ENCODE measurements at regions not wholly inside any gene's neighbourhood (a gene's known extent, or its start where the extent isn't known, plus 50 kb on each side); places are given as distances from the start of the nearest gene placed in this dataset.

DNA sequence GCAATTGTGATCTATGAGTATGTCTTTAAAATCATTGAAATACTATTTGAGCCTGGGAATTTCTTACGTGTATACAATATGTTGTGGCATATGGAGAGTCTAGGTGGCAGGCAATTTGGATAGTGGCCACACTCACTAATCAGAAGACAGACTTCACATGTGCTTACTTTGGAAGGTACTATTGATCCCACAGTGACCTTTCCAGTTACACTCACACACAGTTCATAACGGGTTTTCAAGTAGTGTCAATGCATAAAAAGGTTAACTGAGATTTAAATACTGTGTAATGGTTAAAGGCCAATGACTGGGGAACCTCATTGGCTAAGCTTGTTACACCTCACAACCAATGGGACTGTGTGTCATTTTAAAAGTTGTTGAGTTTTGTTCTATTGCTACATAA is 783.2 kb downstream of the RPA4 start:
- DNase-seq: no peak

DNA sequence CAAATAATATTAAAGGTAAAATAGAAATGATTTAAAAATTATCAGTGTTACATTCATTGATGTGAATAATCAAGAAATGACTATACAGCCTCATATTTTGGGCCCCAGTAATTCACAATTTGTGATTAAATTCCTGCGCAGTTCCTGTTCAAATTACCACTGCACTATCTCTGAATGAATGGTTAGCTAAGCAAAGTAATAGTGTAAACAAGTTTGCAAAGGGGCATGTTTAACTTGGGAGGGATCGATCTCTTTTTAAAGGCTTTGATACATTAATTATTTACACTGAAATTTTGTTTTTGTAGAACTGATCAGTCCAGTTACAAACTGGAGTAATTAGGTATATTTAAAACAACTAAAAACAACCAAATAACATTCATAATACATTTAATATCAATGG is 784.4 kb downstream of the RPA4 start:
- no peak for DNase-seq

DNA sequence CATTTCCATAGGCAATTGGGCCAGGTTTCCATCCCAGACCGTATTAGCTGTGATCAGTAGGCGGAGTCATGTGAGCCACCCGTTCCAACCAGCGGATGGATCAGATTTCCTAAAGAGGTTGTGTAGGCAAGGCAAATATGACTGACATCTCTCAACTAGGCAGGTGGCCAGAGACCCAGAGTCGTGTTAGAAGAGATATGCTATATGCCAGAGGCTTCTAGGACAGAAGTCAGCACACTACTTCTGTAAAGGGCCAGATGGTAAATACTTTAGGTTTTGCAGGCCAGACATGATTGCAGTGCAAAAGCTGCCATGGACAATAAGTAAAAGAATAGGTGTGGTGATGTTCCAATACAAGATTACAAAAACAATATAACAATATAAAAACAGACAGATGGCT is 788.4 kb downstream of the RPA4 start:
- peak; percentile 71 for DNase-seq

DNA sequence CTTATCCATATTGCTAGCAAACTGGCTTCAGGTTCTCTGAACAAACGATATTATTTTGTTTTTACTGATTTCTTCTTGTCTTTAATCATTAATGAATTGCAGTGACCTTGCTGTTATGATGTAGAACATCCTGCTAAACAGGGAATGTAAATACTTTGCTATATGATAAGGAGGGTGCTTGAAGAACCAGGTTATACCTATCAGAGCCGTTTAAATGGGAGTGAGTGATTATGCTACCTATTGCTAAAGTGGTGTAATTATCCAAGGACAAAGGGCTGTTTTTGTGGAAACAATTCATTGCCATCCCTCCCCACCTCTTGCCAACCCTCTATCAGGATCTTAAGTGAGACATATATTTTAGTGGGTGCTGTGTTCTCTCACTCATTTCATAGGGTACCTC is 788.9 kb downstream of the RPA4 start:
- no peak for DNase-seq

DNA sequence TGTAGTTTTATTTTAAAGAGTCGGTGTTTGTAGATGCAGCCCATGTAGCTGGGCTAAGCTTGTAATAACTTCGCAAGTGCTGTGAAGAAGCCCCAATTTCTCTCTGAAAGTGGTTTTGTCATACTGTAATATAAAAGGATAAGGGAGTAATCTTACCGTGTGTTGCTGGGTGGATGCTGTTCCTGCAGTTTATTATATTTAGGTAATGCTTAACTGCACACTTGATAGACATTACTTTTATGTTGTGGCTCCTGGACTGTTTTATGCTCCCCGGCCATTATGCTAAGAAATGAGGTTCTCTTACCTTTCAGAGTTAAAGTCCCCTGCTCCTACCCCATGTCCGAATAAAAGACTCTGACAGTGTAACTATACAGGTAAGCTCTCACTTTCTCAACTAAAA is 789.4 kb downstream of the RPA4 start:
- DNase-seq: no peak

DNA sequence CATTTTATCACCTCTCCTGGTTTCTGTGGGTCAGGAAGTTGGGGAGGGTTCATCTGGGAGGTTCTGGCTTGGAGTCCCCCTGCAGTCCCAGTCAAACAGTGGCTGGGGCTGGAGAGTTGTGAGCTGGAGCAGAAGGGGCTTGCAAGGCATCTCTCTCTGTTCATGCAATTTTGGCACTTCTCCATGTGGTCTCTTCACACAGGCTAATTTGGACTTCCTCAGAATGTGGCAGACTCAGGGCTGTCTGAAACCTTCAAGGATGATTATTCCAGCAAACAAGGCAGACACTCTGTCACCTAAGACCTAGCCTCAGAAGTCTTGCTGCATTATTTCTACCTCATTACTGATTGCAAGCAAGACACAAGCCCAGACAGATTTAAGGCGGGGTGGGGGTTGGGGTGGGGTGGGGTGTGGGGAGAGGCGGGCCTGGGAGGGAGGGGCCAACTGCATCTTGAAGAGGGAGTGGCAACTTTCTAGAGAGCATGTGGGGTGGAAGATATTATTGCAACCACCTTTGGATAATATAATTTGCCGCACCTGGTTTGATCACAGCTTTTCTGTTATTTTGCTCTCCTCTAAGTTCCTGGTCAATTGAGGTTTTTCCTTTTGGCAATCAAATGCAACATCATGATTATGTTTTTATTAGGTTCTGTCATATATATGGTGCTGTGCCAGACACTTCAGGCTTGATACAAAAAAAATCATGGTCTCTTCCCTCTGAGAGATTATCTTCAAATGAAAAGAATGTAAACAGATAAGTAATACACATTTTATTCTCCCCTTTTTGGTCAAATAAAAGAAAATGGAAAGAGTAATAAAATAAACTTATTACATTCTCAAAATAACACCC is 799.5 kb downstream of the RPA4 start:
- peak; percentile 12 for DNase-seq

DNA sequence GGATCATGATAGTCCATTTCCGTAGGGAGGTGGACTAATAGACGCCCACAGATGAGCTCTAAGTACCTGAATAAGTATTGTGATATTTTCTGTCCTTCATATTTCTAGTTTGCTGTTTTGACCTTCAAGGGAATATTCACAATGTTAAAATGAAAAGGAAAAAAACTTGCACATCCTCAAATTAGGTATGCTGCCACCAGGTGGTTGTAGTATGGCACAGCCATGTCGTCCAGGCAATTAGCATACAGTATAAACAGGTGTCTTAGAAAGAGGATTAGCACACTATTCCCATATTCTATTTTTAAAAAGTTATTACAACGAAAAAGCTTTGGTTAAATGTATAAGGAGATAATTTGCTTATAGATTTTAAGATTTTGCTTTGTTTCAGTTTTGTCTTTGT is 802.0 kb downstream of the RPA4 start:
- peak; percentile 26 for DNase-seq

DNA sequence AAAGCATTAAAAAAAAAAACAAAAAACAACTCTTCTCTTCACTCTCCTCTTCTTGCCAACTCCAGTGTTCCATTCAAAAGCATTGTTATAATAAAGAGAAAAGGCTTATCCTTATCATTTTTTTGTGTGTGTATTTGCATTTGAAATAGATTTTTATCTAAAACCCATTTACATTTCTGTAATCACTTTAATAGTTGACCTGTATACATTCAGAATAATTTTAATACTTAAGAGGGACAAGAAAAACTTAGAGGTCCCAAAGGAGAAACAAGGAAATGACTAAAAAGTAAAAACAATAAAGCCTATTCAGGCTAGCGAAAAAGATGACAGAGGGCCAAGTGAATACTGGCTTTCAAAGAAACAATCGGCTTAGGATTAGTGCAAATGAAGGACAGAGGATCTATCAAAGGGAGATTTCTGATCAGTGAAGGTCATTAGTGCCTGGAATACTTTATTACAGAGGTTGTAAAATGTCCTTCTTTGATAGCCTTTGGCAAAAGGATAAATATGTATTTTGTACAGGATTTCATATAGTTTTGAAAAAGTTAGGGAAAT is 808.3 kb downstream of the RPA4 start:
- no peak for DNase-seq

DNA sequence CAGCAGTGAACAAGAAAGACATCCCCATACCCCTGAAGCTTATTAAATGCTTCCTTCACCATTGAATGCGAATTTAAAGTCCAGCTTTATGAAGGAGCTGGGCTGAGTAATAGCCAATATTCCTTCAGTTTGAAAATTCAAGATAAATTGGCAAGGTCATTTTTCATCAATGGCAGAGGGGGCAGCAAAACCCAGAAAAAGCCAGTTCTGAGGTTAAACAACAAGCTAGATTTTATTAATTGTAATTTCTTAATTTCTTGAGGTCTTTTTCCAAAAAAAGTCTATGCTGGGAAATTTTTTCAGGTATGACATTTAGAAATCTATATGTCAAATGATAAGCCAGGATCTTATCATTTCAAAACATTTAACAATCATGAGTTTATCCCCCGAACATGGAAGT is 808.9 kb downstream of the RPA4 start:
- no peak for DNase-seq

DNA sequence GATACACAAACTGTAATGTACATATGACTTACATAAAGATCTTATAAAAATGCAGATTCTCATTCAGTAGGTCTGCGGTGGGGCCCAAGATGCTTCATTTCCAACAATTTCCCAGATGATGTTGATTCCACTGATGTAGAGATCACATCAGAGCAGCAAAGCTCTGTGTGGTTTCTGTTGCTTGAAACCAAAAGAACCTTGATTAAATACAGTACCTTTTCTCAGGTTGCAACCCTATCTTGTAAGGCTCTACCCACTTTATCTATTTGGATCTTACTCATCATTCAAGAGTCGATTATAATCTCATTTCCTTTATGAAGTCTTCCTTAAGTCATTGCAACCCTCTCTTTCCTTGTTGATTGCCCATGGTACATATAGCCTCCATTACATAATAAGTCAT is 816.8 kb downstream of the RPA4 start:
- DNase-seq: no peak

DNA sequence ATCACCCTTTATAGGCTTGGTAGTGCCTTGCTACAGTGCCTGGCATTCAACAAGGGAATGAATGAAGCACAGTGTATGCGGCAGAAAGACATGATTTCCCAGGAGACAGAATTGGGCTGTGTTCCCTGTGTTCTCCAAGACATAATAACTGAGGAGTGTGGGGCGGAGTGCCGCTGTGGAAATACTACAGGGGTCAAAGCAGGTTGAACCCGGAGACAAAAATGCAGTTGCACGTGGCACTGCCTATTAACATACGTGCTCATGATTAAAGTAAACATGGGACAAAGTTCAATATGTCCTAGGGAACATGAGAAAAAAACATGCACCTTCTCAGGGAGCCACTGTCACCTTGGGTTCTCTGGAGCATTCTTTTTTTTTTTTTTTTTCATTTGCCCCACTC is 820.8 kb downstream of the RPA4 start:
- no peak for DNase-seq

DNA sequence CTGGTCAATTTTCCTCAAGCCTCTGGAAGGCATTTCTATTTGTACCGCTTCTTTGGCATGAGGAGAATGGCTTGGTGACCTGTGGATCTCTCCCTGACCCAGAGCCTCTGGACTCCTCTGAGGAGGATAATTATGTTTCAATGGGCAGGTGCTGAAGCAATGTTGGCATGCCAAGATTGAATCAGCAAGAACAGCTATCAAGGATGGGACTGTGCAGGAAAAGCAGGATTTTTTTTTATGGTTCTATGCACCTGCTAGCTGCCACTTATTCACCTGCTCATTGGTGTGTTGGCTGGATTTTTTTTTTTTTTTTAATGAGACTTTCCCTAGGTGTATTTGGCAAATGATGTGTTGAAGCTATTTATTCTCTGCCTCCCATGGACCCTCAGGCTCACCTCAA is 821.2 kb downstream of the RPA4 start:
- DNase-seq: no peak

DNA sequence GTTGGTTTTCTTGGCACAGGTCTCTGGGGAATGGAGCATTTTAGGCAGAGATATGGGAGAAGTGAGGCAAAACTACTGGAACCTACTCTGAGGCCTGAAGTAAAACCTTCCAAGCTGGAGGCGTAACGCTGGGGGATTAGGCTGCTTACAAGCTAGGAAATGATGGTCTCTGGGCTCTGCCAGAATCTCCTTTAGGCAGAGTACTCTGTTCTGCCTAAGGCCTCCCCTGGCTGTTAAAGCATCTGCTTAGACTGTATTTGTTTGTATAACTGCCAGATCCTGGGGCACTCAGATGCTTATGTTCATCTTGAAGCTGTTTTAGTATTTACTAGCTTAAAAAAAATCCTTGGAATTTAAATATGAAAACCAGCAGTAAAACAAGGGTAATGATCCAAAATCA is 822.2 kb downstream of the RPA4 start:
- peak; percentile 47 for DNase-seq

DNA sequence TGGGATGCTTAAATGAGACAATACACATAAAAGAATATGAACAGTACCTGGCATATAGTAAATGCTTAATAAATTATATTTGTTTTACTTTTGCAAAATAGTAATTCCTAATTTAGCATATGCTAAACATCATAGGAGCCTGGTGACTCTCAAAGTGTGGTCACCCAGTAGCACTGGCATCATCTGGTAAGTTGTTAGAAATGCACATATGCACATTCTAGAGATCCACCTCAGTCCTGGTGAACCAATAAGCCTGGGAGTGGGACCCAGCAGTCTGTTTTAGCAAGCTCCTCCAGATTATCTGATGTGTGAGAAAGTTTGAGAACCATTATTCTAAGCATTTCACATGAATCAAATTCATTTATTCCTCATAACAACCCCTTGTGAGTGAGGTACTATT is 830.4 kb downstream of the RPA4 start:
- DNase-seq: no peak

DNA sequence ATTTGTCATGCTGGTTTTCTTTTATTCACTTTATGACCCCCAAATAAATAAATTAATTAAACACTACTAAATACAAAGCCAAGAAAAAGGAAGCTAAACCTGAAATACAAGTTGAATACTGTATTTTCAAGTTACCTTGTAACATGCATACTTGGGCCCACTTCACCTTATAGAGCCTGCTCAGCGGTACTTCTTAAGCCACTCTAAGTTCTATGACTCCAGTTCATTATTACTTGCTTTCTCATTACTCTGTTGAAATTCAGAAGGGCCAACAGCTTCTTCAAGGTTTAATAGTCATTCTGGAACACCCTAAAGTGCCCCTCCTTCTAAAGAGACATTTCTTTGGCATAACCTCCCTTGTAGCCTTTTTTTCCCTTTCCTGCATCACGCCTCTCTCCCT is 844.5 kb downstream of the RPA4 start:
- no peak for DNase-seq

DNA sequence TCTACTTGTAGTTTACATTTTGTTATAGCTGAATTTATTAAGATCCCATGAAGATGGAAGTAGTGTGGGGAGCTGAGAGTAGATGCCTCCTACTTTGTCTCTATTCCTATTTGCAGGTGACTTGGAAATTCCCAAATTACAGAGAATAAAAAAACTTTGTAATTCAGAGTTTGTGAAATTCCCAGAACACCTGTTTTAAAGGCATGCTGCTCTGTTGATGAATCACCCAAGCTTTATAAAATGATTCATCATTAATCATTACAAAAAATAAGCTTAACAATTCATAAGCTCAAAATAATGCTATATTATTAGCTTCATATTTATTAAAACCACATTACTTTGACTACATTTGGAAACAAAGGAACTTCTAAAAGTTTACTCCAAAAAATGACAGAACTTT is 856.3 kb downstream of the RPA4 start:
- DNase-seq: no peak

DNA sequence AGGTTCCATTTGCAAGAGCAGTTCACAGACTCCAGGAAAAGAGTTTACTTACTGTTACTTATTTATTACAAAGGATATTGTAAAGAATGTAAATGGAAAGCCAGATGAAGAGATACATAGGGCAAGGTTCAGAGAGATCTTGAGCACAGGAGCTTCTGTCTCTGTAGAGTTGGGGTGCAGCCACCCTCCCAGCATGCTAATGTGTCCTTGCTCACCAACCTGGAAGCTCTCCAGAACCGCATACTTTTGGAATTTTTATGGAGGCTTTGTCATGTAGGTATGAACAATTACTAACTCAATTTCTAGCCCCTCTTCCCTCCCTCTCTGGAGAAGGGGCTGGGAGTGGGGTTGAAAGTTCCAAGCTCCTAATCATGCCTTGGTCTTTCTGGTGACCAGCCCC is 857.2 kb downstream of the RPA4 start:
- DNase-seq: no peak

DNA sequence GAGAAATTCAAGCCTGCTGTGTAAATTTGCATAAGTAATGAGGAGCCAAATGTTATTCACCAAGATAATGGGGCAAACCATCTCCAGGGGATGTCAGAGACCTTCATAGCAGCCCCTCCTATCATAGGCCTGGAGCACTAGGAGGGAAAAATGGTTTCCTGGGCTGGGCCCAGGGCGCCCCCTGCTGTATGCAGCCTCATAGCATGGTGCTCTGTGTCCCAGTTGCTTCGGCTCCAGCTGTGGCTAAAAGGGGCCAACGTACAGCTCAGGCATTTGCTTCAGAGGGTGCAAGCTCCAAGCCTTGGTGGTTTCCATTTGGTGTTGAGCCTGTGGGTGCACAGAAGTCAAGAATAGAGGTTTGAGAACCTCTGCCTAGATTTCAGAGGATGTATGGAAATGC is 859.3 kb downstream of the RPA4 start:
- no peak for DNase-seq

DNA sequence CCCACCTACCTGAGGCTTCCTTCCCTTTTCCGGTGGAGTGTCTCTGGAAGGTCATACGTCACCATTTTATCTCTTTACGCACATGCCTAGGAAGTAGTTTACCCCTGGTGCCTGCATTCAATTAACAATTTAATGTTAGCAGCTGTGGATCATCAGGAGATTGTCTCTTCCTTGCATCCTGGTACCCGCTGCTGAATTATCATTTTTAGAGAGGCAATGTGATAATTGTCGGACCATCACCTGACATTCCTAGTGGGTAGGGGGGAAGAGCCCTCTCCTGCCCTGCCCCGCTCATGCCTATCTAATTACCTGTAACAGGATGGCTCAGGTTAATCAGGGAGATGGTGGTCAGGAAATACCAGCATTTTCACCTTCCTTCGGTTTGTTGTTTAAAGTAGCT is 863.6 kb downstream of the RPA4 start:
- DNase-seq: no peak

DNA sequence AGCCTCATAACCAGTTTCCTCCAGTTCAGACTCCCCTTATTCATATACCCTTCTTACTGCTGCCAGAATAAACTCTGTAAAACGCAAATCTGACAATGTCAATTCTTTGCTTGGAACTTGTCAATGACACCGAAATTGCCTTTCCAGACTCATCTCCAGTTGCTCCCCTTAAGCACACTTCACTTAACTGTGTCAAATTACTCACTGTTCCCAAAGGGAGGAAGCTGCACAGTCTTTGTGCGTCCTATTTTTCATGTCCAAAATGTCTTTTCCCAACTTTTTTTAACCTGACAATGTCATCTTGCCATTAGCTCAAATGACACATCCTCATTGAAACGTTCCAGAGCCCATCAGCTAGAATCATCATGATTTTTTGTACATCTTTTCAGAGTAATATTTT is 867.3 kb downstream of the RPA4 start:
- no peak for DNase-seq

DNA sequence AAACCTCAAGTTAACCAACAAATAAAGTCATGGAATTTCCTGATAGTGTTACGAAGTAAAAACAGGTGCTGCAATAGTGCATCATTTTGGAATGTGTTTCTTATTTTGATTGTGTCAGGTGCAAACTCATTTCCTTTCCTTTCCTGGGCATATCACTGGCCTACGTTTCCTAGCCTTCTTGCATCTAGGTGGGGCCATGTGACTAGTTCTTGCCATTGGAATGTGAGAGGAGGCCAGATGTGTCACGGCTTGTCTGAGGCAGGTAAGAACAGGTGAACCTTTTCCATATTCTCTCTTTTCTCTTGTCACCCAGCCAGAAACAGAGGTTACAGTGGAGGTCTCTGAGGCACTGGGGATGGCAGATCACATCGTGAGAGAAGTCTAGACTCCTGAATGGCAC is 868.0 kb downstream of the RPA4 start:
- DNase-seq: no peak

DNA sequence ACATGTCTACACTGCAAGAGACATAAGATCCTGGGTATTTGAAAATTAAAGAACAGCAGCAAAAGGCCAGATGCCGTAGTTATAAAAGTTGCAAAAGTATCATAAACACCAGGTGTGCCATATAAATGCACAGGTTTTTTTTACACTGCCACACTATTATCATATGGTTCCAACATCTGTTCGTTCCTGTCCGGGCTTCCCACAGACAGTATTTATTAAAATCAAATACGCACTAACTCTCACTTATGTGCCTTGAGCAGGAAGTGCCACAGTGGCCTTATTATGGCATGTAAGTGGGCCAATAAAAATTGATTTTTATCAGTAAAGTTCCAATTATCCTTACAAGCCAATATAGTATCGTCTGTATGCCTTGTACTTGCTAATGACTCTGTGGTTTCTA is 873.2 kb downstream of the RPA4 start:
- DNase-seq: no peak

DNA sequence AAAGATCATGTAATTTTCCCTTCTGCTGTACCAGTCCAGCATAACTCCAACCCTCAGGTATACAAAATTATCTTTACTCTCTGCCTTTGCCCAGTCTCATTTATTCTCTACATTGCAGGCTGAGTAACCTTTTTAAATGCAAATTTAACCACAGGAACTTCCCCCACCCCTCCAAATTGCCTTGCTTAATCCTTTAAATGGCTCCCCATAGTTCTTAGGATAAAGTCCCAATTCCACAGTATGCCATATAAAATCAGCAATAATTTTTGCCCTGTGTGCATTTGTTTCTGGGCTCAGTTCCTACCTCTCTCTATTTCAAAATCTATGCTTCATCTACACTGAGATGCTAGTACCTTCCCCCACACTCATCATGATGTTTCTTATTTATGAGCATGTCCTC is 879.7 kb downstream of the RPA4 start:
- DNase-seq: no peak

DNA sequence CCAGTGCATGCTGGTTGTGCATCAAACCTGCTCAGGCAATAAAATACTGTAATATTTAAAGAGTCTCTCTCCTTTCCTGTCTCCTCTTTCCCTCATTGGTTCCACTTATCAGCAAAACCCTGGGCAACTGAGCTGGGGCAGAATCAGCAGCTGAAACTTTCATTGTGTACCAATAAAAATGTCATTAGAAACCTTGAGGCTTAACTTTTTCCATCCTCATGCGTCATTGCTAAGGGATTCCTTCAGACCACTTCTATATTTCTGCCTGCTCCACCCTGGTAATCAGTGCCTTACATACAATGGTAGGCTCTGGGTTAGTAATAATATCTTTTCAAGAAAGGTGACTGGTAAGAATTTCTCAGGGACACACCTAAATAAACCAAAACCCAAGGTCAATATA is 880.3 kb downstream of the RPA4 start:
- no peak for DNase-seq

DNA sequence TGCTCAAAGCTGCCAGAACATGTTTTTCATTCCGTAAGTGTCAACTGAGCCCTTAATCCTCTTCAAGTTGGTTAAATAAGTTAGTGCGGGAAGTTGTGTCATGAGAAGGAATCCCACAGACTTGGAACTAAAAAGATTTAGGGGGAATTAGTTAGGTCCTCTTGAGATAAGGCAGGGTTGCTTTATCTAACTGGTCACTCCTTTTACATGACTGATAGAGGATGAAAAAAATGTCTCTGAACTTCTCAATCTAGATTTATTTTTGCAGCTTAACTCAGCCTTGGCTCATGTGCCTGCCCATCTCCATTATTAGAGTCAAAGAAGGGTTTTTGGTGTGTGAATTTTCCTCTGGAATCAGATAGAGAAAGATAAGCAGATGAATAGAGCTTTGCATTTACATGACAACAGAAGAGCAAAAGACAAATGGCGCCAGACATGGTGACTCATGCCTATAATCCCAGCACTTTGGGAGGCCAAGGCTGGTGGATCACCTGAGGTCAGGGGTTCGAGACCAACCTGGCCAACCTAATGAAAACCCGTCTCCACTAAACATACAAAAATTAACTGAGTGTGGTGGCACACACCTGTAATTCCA is 882.9 kb downstream of the RPA4 start:
- DNase-seq: no peak
